ENCODE measurements at regions not wholly inside any gene's neighbourhood (a gene's known extent, or its start where the extent isn't known, plus 50 kb on each side); places are given as distances from the start of the nearest gene placed in this dataset.

DNA sequence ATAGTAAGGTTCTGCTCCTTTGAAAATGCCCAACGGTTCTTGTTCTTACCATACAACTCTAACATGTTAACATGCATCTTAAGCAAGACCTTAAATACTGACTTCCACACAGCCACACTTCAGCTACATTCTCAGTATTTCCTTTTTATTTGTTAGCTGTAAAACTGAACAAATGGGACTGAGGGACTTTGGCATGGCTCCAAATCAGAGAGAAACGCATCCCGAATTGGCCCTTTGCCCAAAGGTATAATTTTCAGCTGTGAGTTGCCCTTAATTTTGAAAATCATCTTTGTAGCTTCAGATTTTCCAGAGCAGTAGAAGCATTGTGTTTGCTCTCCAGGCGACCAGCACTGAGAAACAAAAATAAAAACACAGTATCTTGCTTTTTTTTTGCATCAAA is 56.4 kb downstream of the NEUROD6 start:
- peak; percentile 96 for DNase-seq

- no peak for DNase-seq
Observed at GRCh38 chr7:31271641-31272405, 68.7 kb downstream of the NEUROD6 start.

GRCh38 chr7:31267486-31267885 is 73.0 kb downstream of the NEUROD6 start:
- DNase-seq, result no peak

GRCh38 chr7:31263338-31263737 is 77.2 kb downstream of the NEUROD6 start:
- no peak for DNase-seq

DNA sequence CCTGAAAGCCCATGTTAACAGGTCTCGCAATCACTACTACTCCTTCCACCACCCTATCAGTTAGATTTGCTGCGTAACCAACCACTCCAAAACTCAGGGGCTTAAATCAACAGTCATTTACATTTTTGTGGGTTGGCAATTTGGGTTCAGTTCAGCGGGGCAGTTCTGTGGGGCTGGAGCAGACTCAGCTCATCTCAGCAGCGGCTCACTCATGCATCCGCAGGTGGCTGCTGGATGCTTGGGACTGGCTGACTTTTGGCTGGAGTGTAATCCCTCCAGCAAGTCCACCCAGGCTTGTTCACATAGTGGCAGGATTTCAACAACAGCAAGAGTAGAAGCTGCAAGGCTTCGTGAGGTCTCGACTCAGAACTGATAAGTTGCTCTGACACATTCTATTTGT is 79.2 kb downstream of the NEUROD6 start:
- no peak for DNase-seq

GRCh38 chr7:31260851-31261250 is 79.7 kb downstream of the NEUROD6 start:
- DNase-seq, result no peak

DNA sequence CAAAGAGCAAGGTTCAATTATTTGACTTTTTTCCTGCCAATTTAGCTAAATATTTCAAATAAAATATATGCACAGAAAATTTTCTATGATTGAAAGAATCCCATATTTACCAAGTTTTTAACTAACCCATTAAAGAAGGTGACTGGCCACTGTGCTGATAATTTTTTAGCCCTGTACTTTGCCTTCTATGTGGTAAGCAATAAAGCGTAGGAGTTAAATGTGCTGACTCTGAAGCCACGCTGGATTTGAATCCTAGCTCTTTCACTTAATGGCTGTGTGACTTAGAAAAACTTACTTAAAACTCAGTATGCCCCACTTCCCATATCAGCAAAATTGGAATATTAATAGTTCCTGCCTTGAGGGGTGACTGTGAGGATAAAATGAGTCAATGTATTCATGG is 82.1 kb downstream of the NEUROD6 start:
- no peak for DNase-seq

DNA sequence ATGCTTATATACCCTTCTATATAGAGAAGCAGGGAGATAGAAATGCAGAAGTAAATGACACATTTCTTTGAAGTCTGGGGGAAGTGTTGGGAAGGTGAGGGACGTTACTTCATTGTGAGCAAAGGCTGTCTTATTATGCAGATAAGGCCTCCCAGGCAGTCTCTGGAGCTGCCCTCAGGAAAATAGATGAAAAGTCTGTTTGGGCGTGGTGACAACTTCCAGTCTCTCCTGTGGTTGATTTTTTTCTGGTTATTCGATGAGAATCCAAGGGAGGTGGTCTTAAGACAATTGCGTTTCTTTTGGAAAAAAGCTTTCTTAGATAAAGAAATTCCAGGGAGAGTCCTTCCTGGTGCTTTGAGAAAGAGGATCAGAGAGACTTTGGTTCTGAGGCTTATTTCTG is 84.0 kb downstream of the NEUROD6 start:
- DNase-seq, result no peak

GRCh38 chr7:31254926-31255325 is 85.6 kb downstream of the NEUROD6 start:
- DNase-seq, result no peak

GRCh38 chr7:31253532-31253931 is 87.0 kb downstream of the NEUROD6 start:
- DNase-seq, result no peak

DNA sequence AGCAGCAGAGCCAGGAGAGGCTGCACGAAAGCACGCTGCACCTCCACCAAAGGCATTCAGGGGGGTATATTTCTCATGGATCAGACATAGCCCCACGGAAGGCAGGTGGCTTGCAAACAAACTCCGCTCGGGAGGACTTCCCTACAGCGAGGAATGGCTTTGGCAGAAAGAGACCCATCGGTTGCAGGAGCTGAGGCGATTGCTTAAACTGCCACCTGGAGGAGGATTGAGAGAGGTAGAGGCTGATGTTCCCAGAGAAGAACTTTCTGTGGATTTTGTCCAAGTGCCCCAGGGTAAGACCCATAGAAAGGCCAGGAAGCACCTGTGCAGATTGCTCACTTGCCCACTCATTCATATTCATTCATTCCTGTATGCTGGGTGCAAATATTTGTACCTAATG is 89.1 kb downstream of the NEUROD6 start:
- DNase-seq, result no peak

DNA sequence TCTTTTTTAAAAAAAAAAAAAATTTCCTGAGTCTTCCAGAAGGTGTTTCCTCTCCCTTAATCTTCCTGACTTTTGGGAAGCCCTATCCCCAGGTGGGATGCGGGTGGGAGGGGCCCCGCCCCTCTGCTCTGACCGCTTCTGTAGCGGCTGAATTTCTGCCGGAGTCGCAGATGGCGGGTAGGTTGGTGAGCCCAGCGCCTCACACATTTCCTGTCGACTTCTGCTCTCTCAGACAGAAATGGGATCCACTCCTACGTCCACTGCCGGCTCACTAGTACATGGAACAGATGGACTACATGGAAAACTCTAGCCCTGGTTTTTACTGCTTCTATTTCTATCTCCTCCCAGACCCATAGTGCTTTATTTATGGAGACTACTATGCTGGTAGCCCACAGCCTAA is 90.9 kb downstream of the NEUROD6 start:
- no peak for DNase-seq

DNA sequence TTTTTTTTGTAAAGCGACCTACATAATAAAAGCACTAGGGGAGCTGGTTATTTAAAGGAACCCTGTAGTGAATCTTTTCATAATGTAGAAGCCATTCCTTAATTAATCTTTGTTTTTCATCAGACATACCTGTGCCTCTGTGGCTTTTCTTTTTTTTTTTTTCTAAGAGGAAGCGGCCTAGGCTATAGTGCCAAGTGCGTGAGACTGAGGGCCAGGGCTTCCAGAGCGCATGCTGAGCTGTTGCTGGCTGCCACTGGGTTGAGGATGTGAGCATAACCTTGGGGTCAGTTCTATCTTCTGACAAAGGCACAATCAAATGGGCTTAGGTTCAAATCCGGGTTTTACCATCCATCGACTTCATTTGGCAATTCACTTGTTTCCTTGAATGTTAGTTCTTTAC is 103.7 kb downstream of the NEUROD6 start:
- no peak for DNase-seq

GRCh38 chr7:31234836-31235605 is 105.5 kb downstream of the NEUROD6 start:
- DNase-seq, result peak; percentile 96

- no peak for DNase-seq
Observed at GRCh38 chr7:31228957-31229356, 111.6 kb downstream of the NEUROD6 start.

- DNase-seq, result no peak
Observed at GRCh38 chr7:31214751-31215150, 125.8 kb downstream of the NEUROD6 start.

GRCh38 chr7:31211281-31211680 is 129.2 kb downstream of the NEUROD6 start:
- no peak for DNase-seq

DNA sequence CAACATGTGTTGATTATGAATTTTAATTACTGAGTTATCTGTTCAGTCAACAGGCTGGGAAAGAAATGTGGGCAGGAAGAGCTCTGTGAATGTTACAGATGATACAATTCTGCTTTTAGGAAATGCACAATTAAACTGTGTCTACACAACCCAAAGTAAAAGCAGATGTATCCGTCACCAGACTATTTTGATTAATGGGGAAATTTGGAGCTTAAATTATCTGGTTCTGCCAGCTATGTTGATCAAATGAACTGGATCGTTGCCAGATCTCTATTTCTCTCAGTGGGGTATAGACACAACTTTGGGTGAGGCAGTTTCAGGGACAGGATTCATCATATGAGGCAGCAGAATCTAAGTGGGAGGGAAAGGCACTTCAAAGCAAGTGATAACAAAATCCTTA is 136.5 kb downstream of the NEUROD6 start:
- DNase-seq, result no peak

GRCh38 chr7:31203551-31203950 is 137.0 kb downstream of the NEUROD6 start:
- DNase-seq, result no peak

- DNase-seq, result no peak
Observed at GRCh38 chr7:31202801-31203200, 137.7 kb downstream of the NEUROD6 start.

DNA sequence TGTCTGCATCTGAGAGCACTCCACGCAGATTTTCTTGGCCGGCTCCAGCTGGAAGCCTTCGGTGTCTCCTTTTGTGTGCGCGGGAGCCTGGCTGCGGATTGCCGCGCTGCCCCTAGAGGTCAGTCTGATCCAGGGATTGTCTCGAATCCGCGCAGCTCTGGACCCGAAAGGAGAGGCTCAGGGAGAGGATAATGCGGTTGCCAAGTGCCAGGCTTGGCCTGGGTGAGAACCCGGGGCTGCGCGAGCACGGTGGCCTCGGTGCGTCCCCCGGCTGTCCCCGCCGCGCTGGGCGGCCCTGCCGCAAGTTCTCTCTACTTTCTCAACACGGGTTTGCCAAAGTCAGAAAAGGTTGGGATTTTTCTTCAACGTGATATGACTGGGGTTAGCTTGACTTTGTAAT is 140.9 kb downstream of the ADCYAP1R1 start:
- no peak for DNase-seq

GRCh38 chr7:31190906-31191305 is 138.8 kb downstream of the ADCYAP1R1 start:
- no peak for DNase-seq

DNA sequence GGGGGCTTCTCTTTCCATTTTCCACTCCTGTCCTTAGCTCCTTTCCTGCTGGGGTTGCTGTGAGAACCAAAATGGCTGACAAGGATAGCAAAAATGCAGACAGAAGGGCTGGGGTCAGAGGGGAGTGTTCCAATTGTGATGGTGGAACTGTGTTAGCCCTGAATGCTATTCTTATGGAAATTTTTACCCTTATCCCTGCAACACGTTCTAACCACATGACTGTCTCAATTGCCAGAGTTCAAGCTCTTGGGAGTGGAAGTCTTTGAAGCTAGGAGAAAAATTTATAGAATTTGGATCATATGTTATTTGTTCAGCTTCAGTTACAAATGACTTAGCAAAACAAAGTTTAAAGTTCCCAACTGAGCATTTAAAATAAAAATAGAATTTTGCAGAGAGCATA is 134.1 kb downstream of the ADCYAP1R1 start:
- no peak for DNase-seq

- peak; percentile 48 for DNase-seq
Observed at GRCh38 chr7:31175672-31176071, 123.6 kb downstream of the ADCYAP1R1 start.

- DNase-seq, result no peak
Observed at GRCh38 chr7:31171984-31172383, 119.9 kb downstream of the ADCYAP1R1 start.
